NCI-H2029 (cell line): ENCODE measurements at regions not wholly inside any gene's neighbourhood (a gene's known extent, or its start where the extent isn't known, plus 50 kb on each side); places are given as distances from the start of the nearest gene placed in this dataset.
"Not testable (repeated sequence)": the region's sequence is repeated elsewhere in the genome, so short reads cannot be mapped to it uniquely, and the experiment has no call there.

Experiments used
- DNase-seq: peaks from one replicate; lab custom pipeline; 2025; lab: John Stamatoyannopoulos, UW

- no peak for DNase-seq
These were observed 105.4 kb upstream of the LY86 start for GRCh38 chr6:6483168-6483567.

DNA sequence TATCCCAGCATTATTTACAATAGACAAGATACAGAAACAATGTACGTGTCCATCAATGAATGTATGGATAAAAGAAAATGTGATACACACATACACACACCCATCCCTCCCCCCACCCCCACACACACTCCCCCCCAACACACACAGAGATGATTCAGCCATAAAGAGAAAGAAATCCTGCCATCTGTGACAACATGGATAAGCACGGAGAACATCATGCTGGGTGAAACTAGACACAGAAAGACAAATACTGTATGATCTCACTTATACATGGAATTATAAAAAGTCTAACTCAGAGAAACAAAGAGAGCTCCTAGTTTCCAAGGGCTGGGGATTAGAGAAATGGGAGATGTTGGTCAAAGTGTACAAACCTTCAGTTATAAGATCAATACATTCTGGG lies 104.8 kb upstream of the LY86 start:
- DNase-seq: no peak

DNA sequence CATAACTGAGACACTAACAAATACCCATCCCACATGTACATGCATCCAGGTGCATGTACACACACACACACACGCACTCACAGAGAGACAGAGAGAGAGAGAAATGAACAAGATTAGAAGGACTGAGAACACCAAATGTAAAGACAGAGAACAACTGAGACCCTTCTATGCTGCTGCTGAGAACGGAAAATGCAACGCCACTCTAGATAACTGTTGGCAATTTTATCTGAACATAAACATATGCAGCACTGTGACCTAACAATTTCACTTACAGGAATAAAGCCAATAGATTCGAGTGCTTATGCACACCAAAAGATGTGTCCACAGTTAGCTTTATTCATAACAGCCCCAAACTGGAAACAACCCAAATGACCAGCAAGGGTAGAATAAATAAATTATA lies 103.8 kb upstream of the LY86 start:
- DNase-seq: no peak

DNA sequence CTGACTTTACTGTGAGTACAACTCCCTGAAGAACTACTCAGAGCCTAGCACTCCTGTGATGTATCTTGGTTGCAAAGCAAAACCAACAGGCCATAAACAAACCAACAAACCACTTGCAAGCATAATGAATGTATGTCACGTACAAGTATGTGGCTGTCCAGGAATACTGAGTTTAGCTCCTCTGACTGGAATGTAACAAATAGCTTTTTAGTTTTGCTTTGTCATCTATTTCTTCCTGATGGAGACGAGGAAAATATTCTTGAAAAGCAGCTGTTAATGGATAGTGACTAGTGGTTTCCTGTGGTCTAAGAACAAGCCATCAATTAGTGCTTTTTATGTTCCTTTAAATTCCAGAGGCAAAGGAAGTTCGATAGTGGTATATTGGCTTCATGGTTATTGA lies 101.9 kb upstream of the LY86 start:
- no peak for DNase-seq

GRCh38 chr6:6491761-6492160 lies 96.8 kb upstream of the LY86 start:
- DNase-seq: no peak

DNA sequence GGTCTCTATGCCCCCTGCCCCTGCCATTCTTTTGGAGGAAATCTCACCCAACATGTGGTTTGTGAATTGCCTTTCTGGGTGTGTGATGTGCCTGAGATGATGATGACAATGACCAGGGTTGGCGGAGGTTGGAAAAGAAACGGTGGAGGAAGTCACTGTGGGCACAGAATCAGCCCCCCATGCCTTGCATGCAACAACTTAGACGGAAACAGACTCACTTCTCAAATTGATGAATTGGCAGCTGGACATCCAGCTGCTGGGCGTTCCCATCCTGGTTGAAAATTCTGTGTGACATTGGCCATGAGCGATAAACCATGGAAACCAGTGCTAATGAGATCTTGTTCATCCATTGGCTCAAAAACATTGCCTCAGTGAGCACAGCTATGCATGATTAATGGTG lies 95.8 kb upstream of the LY86 start:
- no peak for DNase-seq

DNA sequence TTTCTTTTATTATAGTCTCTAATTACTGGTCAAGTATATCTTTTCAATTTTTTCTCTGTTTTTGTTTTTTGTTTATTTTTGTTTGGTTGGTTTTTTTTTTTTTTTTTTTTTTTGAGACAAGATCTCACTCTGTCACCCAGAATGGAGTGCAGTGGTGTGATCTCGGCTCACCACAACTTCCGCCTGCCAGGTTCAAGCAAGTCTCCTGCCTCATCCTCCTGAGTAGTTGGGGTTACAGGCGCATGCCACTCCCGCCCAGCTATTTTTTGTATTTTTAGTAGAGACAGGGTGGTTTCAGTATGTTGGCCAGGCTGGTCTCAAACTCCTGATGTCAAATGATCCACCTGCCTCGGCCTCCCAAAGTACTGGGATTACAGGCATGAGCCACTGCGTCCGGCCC lies 94.4 kb upstream of the LY86 start:
- not testable (repeated sequence) for DNase-seq

DNA sequence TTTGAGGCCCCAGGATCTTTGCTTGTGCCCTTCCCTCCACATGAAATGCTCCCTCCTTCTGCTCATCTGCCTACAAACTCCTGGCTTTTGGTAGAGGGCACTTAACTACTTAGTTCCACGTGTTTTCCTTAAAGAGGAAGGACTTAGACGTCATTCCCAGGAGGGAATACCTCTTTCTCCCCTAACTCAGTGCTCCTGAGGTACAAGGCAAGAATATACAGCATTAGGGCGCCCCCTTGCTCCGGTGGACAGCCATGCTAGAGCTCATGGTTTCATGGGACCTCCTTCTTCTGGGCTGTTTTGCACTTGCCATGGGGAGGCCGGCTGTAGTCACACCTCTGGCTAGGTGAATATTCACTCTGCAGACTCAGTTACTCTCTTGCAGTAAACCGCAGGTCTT lies 93.8 kb upstream of the LY86 start:
- DNase-seq: peak; percentile 46

- DNase-seq: no peak
These were observed 92.7 kb upstream of the LY86 start for GRCh38 chr6:6495851-6496250.

DNA sequence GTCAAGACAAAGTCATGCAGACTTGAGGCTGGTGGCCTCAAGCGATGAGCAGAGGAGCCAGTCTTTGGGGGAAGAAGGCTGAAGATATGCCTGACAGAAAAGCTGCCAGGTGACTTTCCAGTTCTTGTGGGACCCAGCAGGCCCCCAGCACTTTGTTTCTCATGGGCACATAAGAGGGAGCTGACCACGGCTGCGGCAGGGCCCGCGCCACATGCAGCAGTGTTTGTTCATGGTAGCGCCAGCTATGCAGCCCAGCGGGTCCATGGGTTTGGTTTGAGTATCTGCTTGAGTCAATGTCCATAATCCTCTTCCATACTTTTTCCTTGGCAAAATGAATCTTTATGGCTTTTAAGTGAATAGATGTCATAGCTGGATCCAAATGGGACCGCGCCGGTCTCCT lies 91.0 kb upstream of the LY86 start:
- DNase-seq: no peak

DNA sequence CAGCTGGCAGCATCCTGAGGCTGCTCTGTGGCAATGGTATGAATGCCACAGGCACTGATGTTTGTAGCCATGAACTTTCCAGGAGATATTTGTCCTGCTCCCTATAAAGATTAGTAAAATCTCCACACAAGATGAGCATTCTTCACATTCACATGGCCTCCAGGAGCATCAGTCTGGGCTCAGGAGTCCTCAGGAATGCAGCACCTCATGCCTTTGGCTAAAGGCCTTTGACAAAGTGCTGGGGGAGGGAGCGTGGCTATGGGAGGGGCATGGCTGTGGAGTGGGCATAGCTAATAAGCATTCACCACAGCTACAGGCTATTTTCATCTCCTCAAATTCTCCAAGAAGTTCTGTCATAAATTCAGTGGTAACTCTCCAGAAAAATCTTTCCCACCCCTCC lies 90.5 kb upstream of the LY86 start:
- DNase-seq: no peak

DNA sequence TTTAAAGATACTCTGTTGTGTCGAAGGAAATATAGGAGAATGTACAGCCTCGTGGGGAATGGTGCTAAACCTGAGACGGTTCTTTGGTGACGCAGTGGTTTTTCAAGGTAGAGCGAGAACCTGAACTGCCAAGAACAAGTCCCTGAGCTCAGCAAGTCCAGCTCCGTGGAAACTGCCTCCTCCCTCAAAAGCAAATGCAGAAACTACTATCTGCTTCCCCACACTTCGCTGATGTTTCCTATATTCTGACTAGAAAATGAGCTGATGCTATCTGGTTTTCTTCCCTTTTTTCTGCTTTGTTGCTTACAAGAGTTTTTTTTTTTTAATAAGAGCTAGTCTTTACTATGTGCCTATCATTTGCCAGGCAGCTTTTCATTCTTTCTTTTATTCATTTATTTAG lies 85.3 kb upstream of the LY86 start:
- DNase-seq: no peak

DNA sequence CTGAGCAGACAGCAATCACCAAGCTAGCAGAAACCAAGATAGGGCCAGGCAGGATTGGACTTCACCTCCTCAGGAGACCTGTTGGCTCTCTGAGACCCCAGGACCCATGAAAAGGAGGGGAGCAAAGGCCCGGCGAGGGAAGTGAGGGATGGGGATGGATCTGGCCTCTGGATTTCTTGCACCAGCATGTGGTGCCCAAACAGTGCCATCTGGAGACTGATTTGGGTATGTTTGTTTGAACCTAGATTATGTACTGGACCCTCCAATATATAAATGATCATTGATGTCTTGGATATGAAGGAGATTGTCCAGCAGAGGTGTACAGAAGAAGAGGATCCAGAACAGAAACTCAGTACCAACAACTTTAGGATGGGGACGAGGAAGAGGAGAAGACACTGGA lies 83.4 kb upstream of the LY86 start:
- no peak for DNase-seq

- DNase-seq: no peak
These were observed 79.9 kb upstream of the LY86 start for GRCh38 chr6:6508643-6509042.

DNA sequence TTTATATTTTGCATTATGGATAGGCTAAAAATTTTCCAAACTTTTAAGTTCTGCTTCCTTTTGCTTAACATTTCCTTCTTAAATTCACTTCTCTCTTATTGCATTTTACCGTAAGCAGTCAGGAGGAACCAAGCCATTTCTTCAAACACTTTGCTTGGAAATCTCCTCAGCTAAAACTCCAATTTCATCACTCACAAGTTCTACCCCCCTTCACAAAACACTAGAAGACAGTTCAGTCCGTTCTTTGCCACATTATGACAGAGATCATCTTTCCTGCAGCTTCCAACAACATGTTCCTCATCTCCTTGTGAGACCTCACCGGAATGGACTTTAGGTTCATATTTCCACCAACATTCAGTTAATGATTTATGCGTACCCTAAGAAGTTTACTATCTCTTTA lies 79.2 kb upstream of the LY86 start:
- DNase-seq: no peak

GRCh38 chr6:6512711-6513110 lies 75.8 kb upstream of the LY86 start:
- DNase-seq: no peak

DNA sequence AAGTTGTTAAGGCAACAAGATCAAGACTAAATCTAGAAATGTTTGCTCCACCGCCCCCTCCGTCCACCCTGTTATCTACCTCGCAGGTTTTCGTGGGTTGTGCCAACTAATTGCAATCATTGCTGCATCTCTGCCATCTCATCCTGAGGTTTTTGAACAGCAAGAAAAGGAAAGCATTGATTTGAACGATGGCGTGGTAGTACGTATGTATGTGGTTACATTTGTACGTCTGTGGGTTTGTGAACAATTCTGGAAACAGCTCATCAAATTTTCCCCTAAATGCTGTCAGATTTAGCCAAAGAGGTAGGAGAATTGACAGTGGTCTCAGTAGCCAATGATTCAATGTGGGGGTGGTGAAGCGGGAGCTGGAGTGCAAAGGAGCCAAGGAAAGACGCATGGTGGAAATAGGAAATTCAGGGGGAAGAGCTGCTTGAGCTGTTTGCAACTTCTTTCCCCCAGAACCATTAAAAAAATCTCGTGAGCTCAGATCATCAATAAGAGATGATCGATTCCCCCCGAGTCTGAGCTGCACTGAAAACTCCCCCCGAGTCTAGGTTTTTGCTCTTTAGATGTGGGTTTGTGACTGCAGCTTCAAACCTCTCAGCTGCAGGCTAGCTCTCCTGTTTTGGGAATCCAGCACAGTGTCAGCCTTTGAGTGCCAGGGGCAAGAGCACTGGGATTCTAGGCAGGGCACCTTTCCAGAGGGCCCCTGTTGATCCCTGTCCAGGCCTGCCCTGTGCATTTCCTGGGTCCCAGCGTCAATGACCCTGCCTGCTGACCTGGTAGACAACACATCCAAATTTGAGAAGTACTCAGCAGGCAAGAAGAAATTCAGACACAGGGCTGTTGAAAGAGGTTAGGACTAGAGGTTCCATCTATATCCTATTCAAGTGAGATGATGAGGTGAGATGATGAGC lies 72.6 kb upstream of the LY86 start:
- no peak for DNase-seq

GRCh38 chr6:6516666-6517458 lies 71.7 kb upstream of the LY86 start:
- no peak for DNase-seq

DNA sequence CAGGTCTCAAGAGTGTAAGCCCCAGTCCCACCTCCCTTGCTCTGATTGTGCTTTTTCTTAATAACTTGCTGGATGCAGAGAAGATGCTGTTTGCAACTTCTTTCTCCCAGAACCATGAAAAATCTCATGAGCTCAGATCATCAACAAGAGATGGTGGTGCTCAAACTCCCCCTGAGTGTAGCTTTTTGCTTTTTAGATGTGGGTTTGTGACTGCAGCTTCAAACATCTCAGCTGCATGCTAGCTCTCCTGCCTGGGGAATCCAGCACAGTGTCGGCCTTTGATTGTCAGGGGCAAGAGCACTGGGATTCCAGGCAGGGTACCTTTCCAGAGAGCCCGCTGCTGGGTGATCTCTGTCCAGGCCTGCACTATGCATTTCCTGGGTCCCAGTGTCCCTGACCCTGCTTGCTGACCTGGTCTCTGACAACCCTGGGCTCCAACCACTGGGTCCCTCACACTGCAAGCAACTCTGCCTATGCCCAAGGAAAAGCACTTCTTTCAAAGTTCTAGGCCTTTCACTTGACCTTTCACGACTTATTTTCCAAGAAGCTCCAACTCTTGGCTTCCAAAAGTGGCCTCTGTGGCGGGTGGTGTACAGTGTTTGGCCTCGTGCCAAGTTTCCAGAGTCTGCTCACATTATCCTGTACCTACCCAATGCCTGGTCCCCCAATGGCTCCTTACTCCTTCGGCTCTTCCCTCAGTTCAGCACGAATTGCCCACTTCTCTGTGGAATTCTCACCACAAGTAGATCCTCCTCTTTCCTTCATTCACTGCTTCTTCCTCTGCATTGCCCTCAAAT lies 69.7 kb upstream of the LY86 start:
- DNase-seq: no peak

GRCh38 chr6:6521961-6522482 lies 66.5 kb upstream of the LY86 start:
- no peak for DNase-seq

DNA sequence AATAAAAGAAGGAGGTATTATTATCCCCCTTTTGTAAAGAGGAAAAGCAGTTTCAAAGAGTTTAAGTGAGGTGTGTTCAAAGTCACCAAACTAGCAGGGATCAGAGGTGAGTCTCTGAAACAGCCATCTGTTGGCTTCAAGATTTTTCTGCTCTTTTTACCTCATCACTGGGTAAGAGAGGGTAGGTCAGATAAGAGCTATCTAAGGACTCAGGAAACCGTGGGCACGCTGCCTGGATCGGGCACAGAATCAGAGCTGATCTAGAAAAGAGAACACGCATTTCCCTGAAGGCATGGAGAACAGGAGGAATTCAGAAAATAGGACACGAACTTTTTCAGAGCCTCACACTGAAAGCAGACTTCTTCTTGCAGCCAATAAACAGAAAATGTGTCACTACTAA lies 65.8 kb upstream of the LY86 start:
- DNase-seq: no peak

GRCh38 chr6:6524951-6525350 lies 63.6 kb upstream of the LY86 start:
- no peak for DNase-seq
